AG04449 (cell line): ENCODE measurements at regions not wholly inside any gene's neighbourhood (a gene's known extent, or its start where the extent isn't known, plus 50 kb on each side); places are given as distances from the start of the nearest gene placed in this dataset.
A peak's percentile ranks its signal among the peaks of the same experiment; 100 is the strongest.
"Not testable (repeated sequence)": the region's sequence is repeated elsewhere in the genome, so short reads cannot be mapped to it uniquely, and the experiment has no call there.

Experiments
- CTCF ChIA-PET: fragments of 350-600 bp; formaldehyde crosslinking; extraction: SDS; loops from one replicate; lab custom pipeline; 2021; ENCODE audit warnings: antibody characterized with exemption; lab: Yijun Ruan, JAX
- POLR2A ChIA-PET: fragments of 400-600, 350-600 bp; formaldehyde crosslinking; extraction: SDS; loops from one replicate; lab custom pipeline; 2020; ENCODE audit warnings: antibody characterized with exemption, inconsistent platforms; lab: Yijun Ruan, JAX
- DNase-seq: peaks from one replicate; pipeline ENCODE4 v3.0.0-alpha.2; 2010; ENCODE audit warnings: low read depth, low spot score
- H3K4me3 ChIP-seq: 2 replicates; pipeline ENCODE4 v1.5.1; 2011; ENCODE audit warnings: low read depth, mild to moderate bottlenecking, control low read depth, low read length
- CTCF ChIP-seq: IDR thresholded peaks from one replicate; pipeline ENCODE4 v1.5.1; 2011; ENCODE audit warnings: mild to moderate bottlenecking, moderate library complexity, low read length, control low read depth, inconsistent platforms; ENCODE audit not compliant: insufficient read depth; ENCODE audit errors: missing control alignments

- no peak for TF ChIP-seq CTCF
- DNase-seq, result peak; percentile 3
- no peak overlapping the region for H3K4me3 ChIP-seq
- CTCF ChIA-PET, result no interaction called here
- POLR2A ChIA-PET, result no interaction called here
Measured at GRCh38 chr7:27453702-27454405, 208.8 kb downstream of the HIBADH start.

- DNase-seq, H3K4me3 ChIP-seq, POLR2A ChIA-PET, CTCF ChIA-PET: not testable (repeated sequence)
Measured at GRCh38 chr7:27457120-27457519, 205.6 kb downstream of the HIBADH start.

GRCh38 chr7:27457603-27458565, 204.8 kb downstream of the HIBADH start:
- DNase-seq, CTCF ChIA-PET, H3K4me3 ChIP-seq, POLR2A ChIA-PET: not testable (repeated sequence)

GRCh38 chr7:27459021-27459730, 203.5 kb downstream of the HIBADH start:
- no peak for TF ChIP-seq CTCF
- no peak for DNase-seq
- ChIA-PET POLR2A (no interaction called here), CTCF (no interaction called here)
- no peak overlapping the region for H3K4me3 ChIP-seq

- ChIA-PET CTCF (no interaction called here), POLR2A (no interaction called here)
- no peak for DNase-seq
Measured at GRCh38 chr7:27459731-27460053, 203.0 kb downstream of the HIBADH start.

GRCh38 chr7:27462575-27463270, 200.0 kb downstream of the HIBADH start:
- DNase-seq, result no peak
- CTCF ChIA-PET, result no interaction called here
- POLR2A ChIA-PET, result no interaction called here
- no peak overlapping the region for H3K4me3 ChIP-seq
- TF ChIP-seq CTCF, result no peak

More at GRCh38 chr7:27459731-27460053, 203.0 kb downstream of the HIBADH start:
- no peak overlapping the region for H3K4me3 ChIP-seq
- no peak for TF ChIP-seq CTCF
